HUES48 (cell line): ENCODE measurements at regions not wholly inside any gene's neighbourhood (a gene's known extent, or its start where the extent isn't known, plus 50 kb on each side); places are given as distances from the start of the nearest gene placed in this dataset.

Experiments used
- H3K27ac ChIP-seq: one replicate; pipeline ENCODE4 v1.7.0; 2013; ENCODE audit warnings: low read depth, low read length, inconsistent platforms
- H3K27me3 ChIP-seq: 2 replicates; pipeline ENCODE4 v1.6.1; 2013; ENCODE audit warnings: mild to moderate bottlenecking, low read length; ENCODE audit not compliant: control insufficient read depth, insufficient read depth
- H3K36me3 ChIP-seq: 2 replicates; pipeline ENCODE4 v1.6.1; 2013; ENCODE audit warnings: low read length; ENCODE audit not compliant: control insufficient read depth, insufficient read depth
- H3K4me1 ChIP-seq: 2 replicates; pipeline ENCODE4 v1.6.1; 2013; ENCODE audit warnings: mild to moderate bottlenecking, low read length; ENCODE audit not compliant: control insufficient read depth, insufficient read depth
- H3K4me3 ChIP-seq: 2 replicates; pipeline ENCODE4 v1.5.1; 2013; ENCODE audit warnings: mild to moderate bottlenecking, low read depth, low read length
- H3K9ac ChIP-seq: 2 replicates; pipeline ENCODE4 v1.6.1; 2013; ENCODE audit warnings: mild to moderate bottlenecking, low read depth, low read length, moderate library complexity
- H3K9me3 ChIP-seq: 2 replicates; pipeline ENCODE4 v1.6.1; 2013; ENCODE audit warnings: low read length; ENCODE audit not compliant: control insufficient read depth, insufficient read depth

DNA sequence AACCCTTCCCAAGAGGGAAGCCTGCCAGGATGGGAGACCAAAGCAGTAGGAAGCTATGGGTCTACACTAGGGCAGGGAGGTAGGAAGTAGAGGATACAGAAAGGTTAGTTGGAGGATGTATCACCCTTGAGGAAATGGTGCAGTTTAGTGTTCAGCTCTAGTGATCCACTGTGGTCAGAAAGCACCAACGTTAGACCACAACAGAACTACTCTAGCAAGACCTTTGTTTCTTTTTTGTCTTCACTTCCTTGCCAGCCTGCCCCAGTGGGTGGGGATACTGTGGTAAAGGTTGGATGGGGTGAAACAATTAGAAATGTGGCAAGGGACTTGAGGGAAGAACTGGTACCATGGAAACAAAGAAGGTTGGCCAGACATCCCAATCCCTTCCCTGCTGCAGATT is 83.3 kb downstream of the DDIT4L start:
- Histone ChIP-seq H3K27me3 (no peaks in the 10 kb centered on the region), H3K36me3 (no peaks in the 10 kb centered on the region), H3K4me1 (no peaks in the 10 kb centered on the region), H3K27ac (no peak overlapping the region), H3K9me3 (no peaks in the 10 kb centered on the region), H3K4me3 (no peak overlapping the region), H3K9ac (no peak overlapping the region)

DNA sequence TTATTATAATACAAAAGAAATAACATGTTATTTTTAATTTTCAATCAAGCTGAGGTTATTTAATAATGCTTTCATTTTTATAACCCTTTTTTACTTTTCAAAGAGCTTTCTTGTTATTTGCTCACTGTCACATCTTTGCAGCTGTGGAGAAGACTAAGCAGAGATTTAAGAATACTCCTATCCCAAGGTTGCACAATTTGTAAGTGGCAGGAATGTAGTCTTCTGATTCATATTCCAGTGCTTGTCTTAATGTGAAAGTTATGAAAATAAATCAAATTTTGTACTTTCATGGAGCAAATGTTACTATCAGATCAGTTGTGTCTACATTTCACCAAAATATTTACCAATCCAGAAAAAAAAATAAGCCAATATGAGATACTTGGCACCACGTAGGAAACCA is 86.6 kb downstream of the DDIT4L start:
- Histone ChIP-seq H3K9me3 (no peaks in the 10 kb centered on the region), H3K27me3 (no peaks in the 10 kb centered on the region), H3K4me3 (no peak overlapping the region), H3K27ac (no peak overlapping the region), H3K36me3 (no peaks in the 10 kb centered on the region), H3K4me1 (peaks cover 8% of the 10 kb centered on the region), H3K9ac (no peak overlapping the region)

DNA sequence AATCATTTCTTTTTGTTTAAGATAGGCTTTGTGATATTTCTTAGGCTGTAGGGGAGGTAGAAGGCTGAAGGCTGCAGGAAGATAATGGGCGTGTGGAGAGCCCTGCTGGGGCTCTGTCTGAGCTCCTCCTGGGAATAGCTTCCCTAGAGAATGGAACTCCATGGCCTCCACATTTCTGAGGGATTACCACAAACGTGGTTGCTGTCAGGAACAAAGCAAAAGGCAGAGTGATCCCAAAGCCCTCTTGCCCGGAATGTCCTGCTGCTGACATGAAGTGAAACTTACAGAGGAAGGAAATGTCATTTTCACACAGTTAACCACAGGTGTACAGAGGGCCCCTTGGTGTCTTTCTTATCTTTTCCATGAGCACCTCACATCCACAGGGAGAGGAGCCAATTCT is 89.3 kb downstream of the DDIT4L start:
- no peak overlapping the region for H3K9ac ChIP-seq
- no peaks in the 10 kb centered on the region for H3K27me3 ChIP-seq
- H3K4me3 ChIP-seq = no peak overlapping the region
- H3K4me1 ChIP-seq = peaks cover 14% of the 10 kb centered on the region
- H3K36me3 ChIP-seq = no peaks in the 10 kb centered on the region
- no peaks in the 10 kb centered on the region for H3K9me3 ChIP-seq
- H3K27ac ChIP-seq = peak overlapping the region; percentile 91

DNA sequence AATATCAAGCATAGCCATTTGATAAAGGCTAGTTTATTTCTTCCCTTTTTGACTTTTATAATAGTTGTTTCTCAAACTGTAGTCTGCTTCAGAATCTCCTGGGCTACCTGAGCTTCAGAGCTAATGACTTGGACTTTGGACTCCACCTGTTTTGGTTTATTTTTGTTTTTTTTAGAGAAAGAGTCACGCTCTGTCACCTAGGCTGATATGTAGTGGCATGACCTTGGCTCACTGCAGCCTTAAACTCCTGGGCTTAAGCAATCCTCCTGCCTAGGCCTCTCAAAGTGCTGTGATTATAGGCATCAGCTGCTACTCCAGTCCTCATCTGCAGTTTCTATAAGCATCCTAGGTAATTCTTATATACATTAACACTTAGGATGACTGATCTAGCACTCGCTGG is 90.5 kb downstream of the DDIT4L start:
- H3K36me3 ChIP-seq = no peaks in the 10 kb centered on the region
- no peak overlapping the region for H3K9ac ChIP-seq
- H3K9me3 ChIP-seq = no peaks in the 10 kb centered on the region
- H3K27ac ChIP-seq = no peak overlapping the region
- no peak overlapping the region for H3K4me3 ChIP-seq
- no peaks in the 10 kb centered on the region for H3K27me3 ChIP-seq
- H3K4me1 ChIP-seq = peaks cover 18% of the 10 kb centered on the region

DNA sequence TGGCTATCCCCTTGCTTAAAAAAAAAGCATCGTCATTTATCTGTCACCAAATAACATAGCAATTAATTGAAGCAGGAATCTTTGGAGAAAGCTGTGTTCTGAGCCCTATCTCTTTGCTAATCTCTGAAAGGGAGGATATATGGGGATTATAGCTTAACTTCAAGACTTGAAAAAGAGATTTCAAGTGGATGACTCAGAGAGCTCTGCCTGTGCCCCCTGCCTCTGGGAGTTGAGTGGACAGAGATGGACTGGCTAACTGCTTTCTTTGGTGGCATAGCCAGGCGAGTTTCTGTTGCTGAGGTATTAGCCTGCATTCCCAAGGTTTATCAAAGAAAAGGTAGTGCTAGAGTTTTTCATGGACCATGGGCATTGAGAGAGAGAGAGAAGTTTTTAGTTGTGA is 91.6 kb downstream of the DDIT4L start:
- Histone ChIP-seq H3K27me3 (no peaks in the 10 kb centered on the region), H3K4me3 (no peak overlapping the region), H3K9me3 (no peaks in the 10 kb centered on the region), H3K27ac (no peak overlapping the region), H3K36me3 (no peaks in the 10 kb centered on the region), H3K9ac (no peak overlapping the region), H3K4me1 (peaks cover 23% of the 10 kb centered on the region)

DNA sequence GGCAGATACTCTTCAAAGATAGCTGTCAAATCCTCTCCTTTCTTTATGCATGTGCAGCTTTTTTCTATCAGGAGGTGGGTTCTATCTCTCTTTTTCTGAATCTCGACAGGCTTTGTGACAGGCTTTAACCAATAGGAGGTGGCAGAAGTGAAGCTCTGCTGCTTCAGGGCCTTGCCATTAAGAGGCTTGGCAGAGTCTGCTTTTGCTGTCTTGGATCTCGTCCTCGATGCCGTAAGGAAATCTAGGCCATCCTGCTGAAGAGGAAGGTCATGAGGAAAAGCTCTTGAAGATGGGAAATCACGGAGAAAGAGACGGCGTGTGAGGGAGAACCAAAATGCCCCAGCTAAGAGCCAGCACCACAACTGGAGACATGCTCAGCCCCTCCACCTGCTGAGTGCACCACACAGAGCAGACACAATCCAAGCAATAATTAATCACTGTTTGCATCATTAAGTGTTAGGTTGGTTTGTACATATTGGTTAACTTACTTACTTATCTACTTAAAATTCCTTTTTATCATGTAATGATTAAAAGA is 92.2 kb downstream of the DDIT4L start:
- Histone ChIP-seq H3K4me1 (peaks cover 28% of the 10 kb centered on the region), H3K9me3 (no peaks in the 10 kb centered on the region), H3K27me3 (no peaks in the 10 kb centered on the region), H3K27ac (no peak overlapping the region), H3K36me3 (no peaks in the 10 kb centered on the region), H3K4me3 (no peak overlapping the region), H3K9ac (no peak overlapping the region)

DNA sequence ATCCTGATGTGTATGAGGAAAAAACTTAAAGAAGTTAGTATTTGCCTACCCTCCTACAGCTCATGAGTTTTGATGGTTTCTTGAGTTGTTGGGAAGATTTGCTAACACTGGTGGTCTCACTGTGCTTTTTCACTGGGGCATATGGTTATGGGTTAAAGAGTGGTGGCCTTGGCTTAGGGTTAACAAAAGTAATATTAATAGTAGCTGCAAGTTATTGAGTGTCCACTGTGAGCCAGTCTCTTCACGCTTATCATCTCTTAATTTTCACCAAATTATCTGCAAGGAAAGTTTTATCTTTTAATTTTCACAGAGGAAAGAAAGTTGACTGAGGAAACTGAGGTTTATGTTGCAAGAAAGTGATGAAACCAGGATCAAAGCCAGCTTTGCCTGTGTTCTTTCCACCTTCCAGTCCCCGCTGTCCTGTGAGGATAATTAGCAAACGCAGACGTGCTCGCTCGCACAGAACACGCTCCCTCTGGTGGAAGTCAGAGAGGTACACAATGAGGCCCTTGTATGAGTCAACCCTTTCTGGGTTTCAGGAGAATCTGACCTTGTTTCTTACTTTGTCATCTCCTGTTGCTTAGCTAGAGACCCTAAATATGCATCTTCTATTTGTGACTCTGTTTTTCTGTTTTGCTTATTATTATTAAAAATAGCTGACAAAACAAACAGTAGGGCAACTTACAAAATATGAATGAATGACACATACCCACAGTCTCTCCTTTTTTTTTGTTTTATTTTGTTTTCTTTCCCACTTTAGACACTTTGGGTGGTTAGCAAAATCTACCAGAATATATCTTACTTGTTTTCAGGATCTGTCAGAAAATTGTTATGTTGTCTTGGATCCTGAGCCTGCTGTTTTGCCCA is 94.3 kb downstream of the DDIT4L start:
- H3K27ac ChIP-seq = no peak overlapping the region
- no peak overlapping the region for H3K4me3 ChIP-seq
- H3K9me3 ChIP-seq = no peaks in the 10 kb centered on the region
- H3K4me1 ChIP-seq = peaks cover 30% of the 10 kb centered on the region
- no peak overlapping the region for H3K9ac ChIP-seq
- no peaks in the 10 kb centered on the region for H3K27me3 ChIP-seq
- H3K36me3 ChIP-seq = no peaks in the 10 kb centered on the region

DNA sequence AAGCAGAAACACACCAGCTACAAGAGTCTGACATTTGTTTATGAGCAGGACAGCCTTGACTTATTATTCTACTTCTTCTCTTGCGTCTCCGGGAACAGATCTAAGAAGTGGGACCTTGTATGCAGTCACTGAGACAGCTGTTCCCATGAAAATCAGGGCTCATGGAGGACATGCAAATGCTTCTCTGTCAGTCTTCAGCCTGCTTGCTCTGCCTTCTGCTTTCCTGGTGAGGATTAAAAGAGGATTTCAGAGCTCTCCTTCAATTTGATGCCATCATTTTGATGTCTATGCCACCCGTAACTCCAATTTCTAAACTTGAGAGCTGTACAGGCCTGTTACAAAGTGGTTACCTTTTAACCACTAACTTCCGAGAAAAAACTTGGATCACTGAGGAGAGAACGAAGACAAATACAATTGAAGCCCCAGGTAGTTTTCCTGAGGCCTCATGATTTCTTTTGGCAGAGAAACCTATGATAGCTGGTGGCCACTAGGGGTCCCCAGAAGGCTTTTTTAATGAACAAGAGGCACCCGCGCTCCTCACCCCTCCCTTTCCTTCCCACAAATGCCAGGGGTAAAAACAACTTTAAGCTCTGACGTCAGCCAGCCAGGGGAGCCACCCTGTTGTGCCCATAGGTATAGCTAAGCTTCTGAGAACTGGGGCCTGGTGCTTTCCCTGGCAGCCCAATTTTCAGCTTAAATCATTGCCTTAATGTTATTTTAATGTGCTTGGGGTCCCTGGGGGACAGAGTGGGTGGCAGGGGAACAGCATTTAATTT is 97.0 kb downstream of the DDIT4L start:
- Histone ChIP-seq H3K9ac (peak overlapping the region; percentile 55; the same call in 1 of the 2 replicates), H3K4me3 (no peak overlapping the region; the same call in 1 of the 2 replicates), H3K27me3 (no peaks in the 10 kb centered on the region), H3K36me3 (no peaks in the 10 kb centered on the region), H3K27ac (peak overlapping the region; percentile 85), H3K9me3 (no peaks in the 10 kb centered on the region), H3K4me1 (peaks cover 25% of the 10 kb centered on the region)

DNA sequence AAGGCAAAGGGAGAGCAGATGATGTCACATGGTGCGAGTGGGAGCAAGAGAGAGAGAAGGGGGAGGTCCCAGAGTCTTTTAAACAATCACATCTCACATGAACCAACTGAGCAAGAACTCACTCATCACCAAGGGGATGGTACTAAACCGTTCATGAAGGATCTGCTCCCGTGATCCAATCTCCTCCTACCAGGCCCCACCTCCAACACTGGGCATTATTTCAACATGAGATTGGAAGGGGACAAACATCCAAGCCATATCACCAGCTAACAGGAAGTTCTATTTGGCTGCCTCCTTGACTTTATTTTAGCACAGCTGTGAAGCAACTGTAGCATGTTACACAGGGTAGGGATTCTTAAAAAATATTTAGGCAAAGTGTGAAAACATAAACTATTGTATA is 102.5 kb downstream of the DDIT4L start:
- no peak overlapping the region for H3K27ac ChIP-seq
- H3K9me3 ChIP-seq = peaks cover 5% of the 10 kb centered on the region; the same call in 1 of the 2 replicates
- H3K9ac ChIP-seq = no peak overlapping the region
- no peaks in the 10 kb centered on the region for H3K36me3 ChIP-seq
- peaks cover 11% of the 10 kb centered on the region for H3K4me1 ChIP-seq
- no peaks in the 10 kb centered on the region for H3K27me3 ChIP-seq
- no peak overlapping the region for H3K4me3 ChIP-seq

DNA sequence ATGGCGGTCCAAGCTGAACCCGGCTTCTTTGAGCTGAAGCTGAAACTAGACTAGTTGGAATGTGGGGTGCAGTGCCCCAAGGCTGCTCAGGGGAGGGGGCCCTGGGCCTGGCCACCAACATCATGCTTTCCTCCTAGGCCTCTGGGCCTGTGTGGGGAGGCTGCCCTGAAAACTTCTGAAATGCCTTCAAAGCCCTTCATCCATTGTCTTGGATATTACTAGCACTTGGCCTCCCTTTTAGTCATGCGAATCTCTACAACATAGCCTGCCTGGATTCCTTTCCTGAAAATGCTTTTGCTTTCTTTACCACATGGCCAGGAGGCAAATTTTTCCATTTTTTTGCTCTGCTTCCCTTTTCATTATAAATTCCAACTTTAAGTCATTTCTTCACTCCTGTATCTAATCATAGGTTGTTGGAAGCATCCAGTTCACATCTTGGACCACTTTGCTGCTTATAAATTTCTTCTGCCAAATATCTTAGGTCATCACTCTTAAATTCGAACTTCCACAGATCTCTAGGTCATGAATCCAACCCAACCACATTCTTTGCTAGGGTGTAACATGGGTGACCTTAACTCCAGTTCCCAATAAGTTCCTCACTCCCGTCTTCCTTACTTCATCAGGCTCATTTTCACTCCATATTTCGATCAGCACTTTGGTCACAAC is 103.4 kb downstream of the DDIT4L start:
- peaks cover 5% of the 10 kb centered on the region; the same call in 1 of the 2 replicates for H3K9me3 ChIP-seq
- H3K4me1 ChIP-seq = peaks cover 8% of the 10 kb centered on the region
- H3K27ac ChIP-seq = peak overlapping the region; percentile 26
- no peaks in the 10 kb centered on the region for H3K36me3 ChIP-seq
- H3K4me3 ChIP-seq = peak overlapping the region; percentile 5; the same call in 1 of the 2 replicates
- H3K27me3 ChIP-seq = no peaks in the 10 kb centered on the region
- H3K9ac ChIP-seq = no peak overlapping the region
